ENCODE measurements at regions not wholly inside any gene's neighbourhood (a gene's known extent, or its start where the extent isn't known, plus 50 kb on each side); places are given as distances from the start of the nearest gene placed in this dataset.

GRCh38 chr1:199854686-199855321, 172.7 kb upstream of the NR5A2 start:
- H3K36me3 ChIP-seq (ENCODE audit: insufficient read depth, low read length) = no peaks in the 10 kb centered on the region
- peak overlapping the region; percentile 22 for H3K4me2 ChIP-seq (ENCODE audit: low read length)
- no peaks in the 10 kb centered on the region for H3K27me3 ChIP-seq (ENCODE audit: control insufficient read depth, insufficient read depth, low read length)

GRCh38 chr1:199855580-199855979, 171.9 kb upstream of the NR5A2 start:
- Histone ChIP-seq H3K4me3 (ENCODE audit: low read length) (no peak overlapping the region), H3K4me1 (ENCODE audit: control insufficient read depth, insufficient read depth, low read length) (peaks cover 48% of the 10 kb centered on the region), H3K9ac (ENCODE audit: low read depth, low read length) (peak overlapping the region; percentile 19), H3K9me3 (replicated peaks; ENCODE audit: low read length) (no peaks in the 10 kb centered on the region), H3K27me3 (ENCODE audit: control insufficient read depth, insufficient read depth, low read length) (no peaks in the 10 kb centered on the region), H3K36me3 (ENCODE audit: insufficient read depth, low read length) (no peaks in the 10 kb centered on the region), H3K4me2 (ENCODE audit: low read length) (peak overlapping the region; percentile 22)

More at GRCh38 chr1:199854686-199855321, 172.7 kb upstream of the NR5A2 start:
- Histone ChIP-seq H3K9ac (ENCODE audit: low read depth, low read length) (no peak overlapping the region), H3K4me3 (ENCODE audit: low read length) (no peak overlapping the region), H3K9me3 (replicated peaks; ENCODE audit: low read length) (no peaks in the 10 kb centered on the region), H3K4me1 (ENCODE audit: control insufficient read depth, insufficient read depth, low read length) (peaks cover 47% of the 10 kb centered on the region)

- Histone ChIP-seq H3K9ac (ENCODE audit: low read depth, low read length) (peak overlapping the region; percentile 19), H3K4me1 (ENCODE audit: control insufficient read depth, insufficient read depth, low read length) (peaks cover 53% of the 10 kb centered on the region), H3K4me2 (ENCODE audit: low read length) (peak overlapping the region; percentile 10), H3K4me3 (ENCODE audit: low read length) (no peak overlapping the region), H3K9me3 (replicated peaks; ENCODE audit: low read length) (no peaks in the 10 kb centered on the region), H3K36me3 (ENCODE audit: insufficient read depth, low read length) (no peaks in the 10 kb centered on the region), H3K27me3 (ENCODE audit: control insufficient read depth, insufficient read depth, low read length) (no peaks in the 10 kb centered on the region)
Observed at GRCh38 chr1:199856216-199856780, 171.2 kb upstream of the NR5A2 start.

- Histone ChIP-seq H3K4me1 (ENCODE audit: control insufficient read depth, insufficient read depth, low read length) (peaks cover 58% of the 10 kb centered on the region), H3K9me3 (replicated peaks; ENCODE audit: low read length) (no peaks in the 10 kb centered on the region), H3K27me3 (ENCODE audit: control insufficient read depth, insufficient read depth, low read length) (no peaks in the 10 kb centered on the region), H3K4me3 (ENCODE audit: low read length) (no peak overlapping the region), H3K9ac (ENCODE audit: low read depth, low read length) (no peak overlapping the region), H3K36me3 (ENCODE audit: insufficient read depth, low read length) (no peaks in the 10 kb centered on the region), H3K4me2 (ENCODE audit: low read length) (no peak overlapping the region)
Observed at GRCh38 chr1:199857108-199857507, 170.4 kb upstream of the NR5A2 start.

GRCh38 chr1:199857516-199857915, 170.0 kb upstream of the NR5A2 start:
- H3K4me2 ChIP-seq (ENCODE audit: low read length) = no peak overlapping the region
- peaks cover 58% of the 10 kb centered on the region for H3K4me1 ChIP-seq (ENCODE audit: control insufficient read depth, insufficient read depth, low read length)
- no peak overlapping the region for H3K4me3 ChIP-seq (ENCODE audit: low read length)
- no peak overlapping the region for H3K9ac ChIP-seq (ENCODE audit: low read depth, low read length)
- H3K27me3 ChIP-seq (ENCODE audit: control insufficient read depth, insufficient read depth, low read length) = no peaks in the 10 kb centered on the region
- H3K36me3 ChIP-seq (ENCODE audit: insufficient read depth, low read length) = no peaks in the 10 kb centered on the region
- H3K9me3 ChIP-seq (replicated peaks; ENCODE audit: low read length) = no peaks in the 10 kb centered on the region

- no peak overlapping the region for H3K4me3 ChIP-seq (ENCODE audit: low read length)
- H3K4me1 ChIP-seq (ENCODE audit: control insufficient read depth, insufficient read depth, low read length) = peaks cover 58% of the 10 kb centered on the region
- H3K4me2 ChIP-seq (ENCODE audit: low read length) = no peak overlapping the region
Observed at GRCh38 chr1:199858171-199858570, 169.3 kb upstream of the NR5A2 start.

GRCh38 chr1:199858856-199859255, 168.7 kb upstream of the NR5A2 start:
- Histone ChIP-seq H3K9ac (ENCODE audit: low read depth, low read length) (peak overlapping the region; percentile 23), H3K4me1 (ENCODE audit: control insufficient read depth, insufficient read depth, low read length) (peaks cover 58% of the 10 kb centered on the region)

More at GRCh38 chr1:199858171-199858570, 169.3 kb upstream of the NR5A2 start:
- Histone ChIP-seq H3K9me3 (replicated peaks; ENCODE audit: low read length) (no peaks in the 10 kb centered on the region), H3K9ac (ENCODE audit: low read depth, low read length) (no peak overlapping the region), H3K36me3 (ENCODE audit: insufficient read depth, low read length) (no peaks in the 10 kb centered on the region), H3K27me3 (ENCODE audit: control insufficient read depth, insufficient read depth, low read length) (no peaks in the 10 kb centered on the region)

GRCh38 chr1:199859491-199859933, 168.0 kb upstream of the NR5A2 start:
- Histone ChIP-seq H3K4me1 (ENCODE audit: control insufficient read depth, insufficient read depth, low read length) (peaks cover 54% of the 10 kb centered on the region), H3K27me3 (ENCODE audit: control insufficient read depth, insufficient read depth, low read length) (no peaks in the 10 kb centered on the region), H3K9me3 (replicated peaks; ENCODE audit: low read length) (no peaks in the 10 kb centered on the region), H3K4me3 (ENCODE audit: low read length) (no peak overlapping the region), H3K36me3 (ENCODE audit: insufficient read depth, low read length) (no peaks in the 10 kb centered on the region), H3K9ac (ENCODE audit: low read depth, low read length) (no peak overlapping the region), H3K4me2 (ENCODE audit: low read length) (peak overlapping the region; percentile 64)

More at GRCh38 chr1:199858856-199859255, 168.7 kb upstream of the NR5A2 start:
- Histone ChIP-seq H3K4me3 (ENCODE audit: low read length) (no peak overlapping the region), H3K4me2 (ENCODE audit: low read length) (peak overlapping the region; percentile 55), H3K36me3 (ENCODE audit: insufficient read depth, low read length) (no peaks in the 10 kb centered on the region), H3K27me3 (ENCODE audit: control insufficient read depth, insufficient read depth, low read length) (no peaks in the 10 kb centered on the region), H3K9me3 (replicated peaks; ENCODE audit: low read length) (no peaks in the 10 kb centered on the region)

- Histone ChIP-seq H3K9ac (ENCODE audit: low read depth, low read length) (no peak overlapping the region), H3K4me2 (ENCODE audit: low read length) (no peak overlapping the region), H3K27me3 (ENCODE audit: control insufficient read depth, insufficient read depth, low read length) (no peaks in the 10 kb centered on the region), H3K36me3 (ENCODE audit: insufficient read depth, low read length) (no peaks in the 10 kb centered on the region), H3K4me3 (ENCODE audit: low read length) (no peak overlapping the region), H3K4me1 (ENCODE audit: control insufficient read depth, insufficient read depth, low read length) (peaks cover 40% of the 10 kb centered on the region), H3K9me3 (replicated peaks; ENCODE audit: low read length) (no peaks in the 10 kb centered on the region)
Observed at GRCh38 chr1:199861020-199861795, 166.3 kb upstream of the NR5A2 start.

- H3K9me3 ChIP-seq (replicated peaks; ENCODE audit: low read length) = no peaks in the 10 kb centered on the region
- H3K9ac ChIP-seq (ENCODE audit: low read depth, low read length) = no peak overlapping the region
- no peaks in the 10 kb centered on the region for H3K36me3 ChIP-seq (ENCODE audit: insufficient read depth, low read length)
- H3K4me3 ChIP-seq (ENCODE audit: low read length) = no peak overlapping the region
- H3K27me3 ChIP-seq (ENCODE audit: control insufficient read depth, insufficient read depth, low read length) = no peaks in the 10 kb centered on the region
- peaks cover 31% of the 10 kb centered on the region for H3K4me1 ChIP-seq (ENCODE audit: control insufficient read depth, insufficient read depth, low read length)
- no peak overlapping the region for H3K4me2 ChIP-seq (ENCODE audit: low read length)
Observed at GRCh38 chr1:199862047-199862446, 165.5 kb upstream of the NR5A2 start.

- no peaks in the 10 kb centered on the region for H3K9me3 ChIP-seq (replicated peaks; ENCODE audit: low read length)
- no peak overlapping the region for H3K4me2 ChIP-seq (ENCODE audit: low read length)
- no peak overlapping the region for H3K4me3 ChIP-seq (ENCODE audit: low read length)
- H3K9ac ChIP-seq (ENCODE audit: low read depth, low read length) = no peak overlapping the region
- peaks cover 6% of the 10 kb centered on the region for H3K4me1 ChIP-seq (ENCODE audit: control insufficient read depth, insufficient read depth, low read length)
- peaks cover 4% of the 10 kb centered on the region for H3K27me3 ChIP-seq (ENCODE audit: control insufficient read depth, insufficient read depth, low read length)
- H3K36me3 ChIP-seq (ENCODE audit: insufficient read depth, low read length) = no peaks in the 10 kb centered on the region
Observed at GRCh38 chr1:199866210-199866617, 161.3 kb upstream of the NR5A2 start.

Data from skeletal muscle satellite cell (primary cell).